D721Med (cell line): ENCODE measurements at regions not wholly inside any gene's neighbourhood (a gene's known extent, or its start where the extent isn't known, plus 50 kb on each side); places are given as distances from the start of the nearest gene placed in this dataset.

Experiments
- DNase-seq: peaks from one replicate; pipeline ENCODE4 v3.0.0; 2011; ENCODE audit warnings: low spot score; ENCODE audit not compliant: insufficient read length
- FAIRE-seq: peaks from 2 replicates; lab custom pipeline; 2011; peaks lifted over from hg19 to GRCh38; lab: Jason Lieb, UNC
- TF ChIP-seq, protein P1 (sequence below): IDR thresholded peaks from 2 replicates; pipeline ENCODE4 v1.5.1; 2012; ENCODE audit warnings: mild to moderate bottlenecking, control low read depth; ENCODE audit not compliant: insufficient read depth; ENCODE audit errors: missing control alignments

GRCh38 chr2:47237375-47238334 lies 61.3 kb upstream of the CALM2 start:
- DNase-seq (no peak), FAIRE-seq (no peak)
- TF ChIP-seq, protein P1, sequence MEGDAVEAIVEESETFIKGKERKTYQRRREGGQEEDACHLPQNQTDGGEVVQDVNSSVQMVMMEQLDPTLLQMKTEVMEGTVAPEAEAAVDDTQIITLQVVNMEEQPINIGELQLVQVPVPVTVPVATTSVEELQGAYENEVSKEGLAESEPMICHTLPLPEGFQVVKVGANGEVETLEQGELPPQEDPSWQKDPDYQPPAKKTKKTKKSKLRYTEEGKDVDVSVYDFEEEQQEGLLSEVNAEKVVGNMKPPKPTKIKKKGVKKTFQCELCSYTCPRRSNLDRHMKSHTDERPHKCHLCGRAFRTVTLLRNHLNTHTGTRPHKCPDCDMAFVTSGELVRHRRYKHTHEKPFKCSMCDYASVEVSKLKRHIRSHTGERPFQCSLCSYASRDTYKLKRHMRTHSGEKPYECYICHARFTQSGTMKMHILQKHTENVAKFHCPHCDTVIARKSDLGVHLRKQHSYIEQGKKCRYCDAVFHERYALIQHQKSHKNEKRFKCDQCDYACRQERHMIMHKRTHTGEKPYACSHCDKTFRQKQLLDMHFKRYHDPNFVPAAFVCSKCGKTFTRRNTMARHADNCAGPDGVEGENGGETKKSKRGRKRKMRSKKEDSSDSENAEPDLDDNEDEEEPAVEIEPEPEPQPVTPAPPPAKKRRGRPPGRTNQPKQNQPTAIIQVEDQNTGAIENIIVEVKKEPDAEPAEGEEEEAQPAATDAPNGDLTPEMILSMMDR, result no peak

DNA sequence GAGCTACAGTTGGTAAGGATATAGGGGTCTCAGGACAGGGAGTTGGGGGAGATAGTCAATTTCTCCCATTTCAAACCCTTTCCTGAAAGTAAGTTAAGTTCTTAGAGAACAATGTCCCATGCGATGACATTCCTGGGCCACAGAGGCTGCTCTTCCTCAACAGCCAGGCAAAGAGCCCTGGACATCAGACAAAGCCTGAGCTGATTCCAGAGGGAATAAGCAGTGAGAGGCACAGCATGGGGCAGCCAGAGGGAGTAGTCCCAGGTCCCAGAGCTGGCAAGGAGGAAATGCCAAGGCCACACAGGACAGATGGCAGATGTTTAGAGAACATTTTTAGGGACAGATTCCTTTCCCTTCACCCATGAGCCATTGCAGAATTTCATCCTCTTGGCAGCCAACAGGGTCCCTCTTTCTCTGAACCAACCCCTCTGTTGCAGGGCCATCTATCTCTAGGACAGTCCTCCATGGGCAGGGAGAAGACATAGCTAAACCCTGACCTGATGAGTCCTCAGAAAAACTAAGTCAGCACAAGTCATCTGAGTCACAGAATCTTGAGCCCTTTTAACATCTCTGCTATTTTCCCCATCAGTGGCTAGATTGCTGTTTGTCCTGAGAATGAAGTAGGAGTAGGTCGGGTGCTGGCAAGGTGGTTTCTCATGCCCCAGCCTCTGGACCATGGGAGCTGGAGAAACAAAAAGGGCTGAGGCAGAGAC lies 60.3 kb upstream of the CALM2 start:
- TF ChIP-seq, protein P1, result no peak
- FAIRE-seq (no peak), DNase-seq (no peak)

DNA sequence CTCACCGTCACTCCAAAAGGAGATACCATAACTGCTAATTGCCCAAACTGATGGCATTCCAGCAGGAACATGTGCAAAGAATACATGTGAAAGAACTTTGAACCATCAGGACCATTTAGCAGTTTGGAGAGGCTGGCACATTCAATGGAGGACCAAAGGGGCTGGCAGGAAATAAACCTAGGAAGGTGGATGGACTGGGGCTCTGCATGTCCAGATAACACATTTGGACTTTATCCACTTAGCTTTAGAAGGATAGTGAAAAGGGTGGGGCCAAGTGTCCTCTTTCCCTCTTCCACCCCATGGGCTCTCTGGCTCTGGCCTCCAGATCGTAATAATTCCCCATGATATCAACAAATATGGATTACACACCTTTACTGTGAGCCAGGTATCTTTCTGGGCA lies 58.8 kb upstream of the CALM2 start:
- TF ChIP-seq, protein P1, result no peak
- FAIRE-seq (no peak), DNase-seq (no peak)

GRCh38 chr2:47234456-47234855 lies 58.1 kb upstream of the CALM2 start:
- DNase-seq (no peak), FAIRE-seq (no peak)
- TF ChIP-seq, protein P1, result no peak

GRCh38 chr2:47232738-47233415 lies 56.6 kb upstream of the CALM2 start:
- TF ChIP-seq, protein P1, result no peak
- DNase-seq (no peak), FAIRE-seq (no peak)

DNA sequence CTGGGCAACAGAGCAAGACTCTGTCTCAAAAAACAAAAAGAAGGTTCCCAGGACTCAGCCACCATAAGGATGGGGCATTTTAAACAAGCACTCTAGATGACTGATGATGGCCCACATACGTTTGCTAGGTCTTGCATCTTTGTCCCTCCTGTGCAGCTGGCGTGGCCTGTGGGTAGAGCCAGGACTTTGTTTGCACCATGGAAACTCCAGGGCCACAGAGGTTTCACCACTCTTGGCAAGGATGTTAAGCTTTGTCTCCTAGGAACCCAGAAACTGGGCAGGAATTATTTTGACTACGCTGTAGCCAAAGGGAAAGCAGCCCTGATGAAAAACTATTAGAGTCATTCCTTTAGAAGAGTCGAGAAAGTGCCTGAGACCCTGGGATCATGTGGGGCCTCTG lies 54.1 kb upstream of the CALM2 start:
- no peak for DNase-seq
- TF ChIP-seq, protein P1, result no peak
- no peak for FAIRE-seq
